ENCODE measurements at regions not wholly inside any gene's neighbourhood (a gene's known extent, or its start where the extent isn't known, plus 50 kb on each side); places are given as distances from the start of the nearest gene placed in this dataset.

DNA sequence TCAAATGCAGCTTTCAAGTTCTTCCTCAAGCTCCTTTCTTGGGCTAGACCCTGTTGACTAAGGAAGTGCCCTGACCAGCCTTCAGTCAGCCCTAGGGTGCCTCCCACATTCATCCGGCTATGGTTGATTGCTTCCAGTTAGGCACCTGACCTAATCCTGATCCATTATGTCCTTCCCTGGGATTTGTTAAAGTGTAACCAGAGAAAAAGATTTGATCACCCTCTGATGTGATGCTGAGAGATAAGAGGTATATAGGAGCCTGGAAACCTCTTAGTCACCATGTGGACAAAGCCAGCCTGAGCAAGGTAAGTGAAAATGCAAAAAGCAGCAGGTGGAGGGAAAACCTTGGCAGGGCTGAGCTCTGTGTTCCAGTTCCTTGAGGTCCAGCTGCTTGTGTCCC is 178.8 kb upstream of the ERCC6L2 start:
- Mint-ChIP-seq H3K27me3 (ENCODE audit: low read depth in 3 of 3) (no peaks in the 10 kb centered on the region), H3K27ac (no peak overlapping the region), H3K4me1 (no peaks in the 10 kb centered on the region), H3K4me3 (no peak overlapping the region), H3K36me3 (no peaks in the 10 kb centered on the region), H3K9me3 (peaks cover 2 to 21% (median 14%) of the 10 kb centered on the region in 7 donors)
- Histone ChIP-seq H3K27ac (ENCODE audit: low read depth in 1 of 2, low read length in 2 of 2) (no peak overlapping the region), H3K27me3 (ENCODE audit: control insufficient read depth in 2 of 2, insufficient read depth in 2 of 2, low read length in 2 of 2) (no peaks in the 10 kb centered on the region), H3K9ac (ENCODE audit: insufficient read depth, low read length, poor library complexity, severe bottlenecking) (no peak overlapping the region), H3K4me1 (ENCODE audit: control insufficient read depth in 1 of 2, insufficient read depth in 2 of 2, low read length in 2 of 2) (no peaks in the 10 kb centered on the region), H3K4me3 (replicated peaks in 1 of 3; ENCODE audit: low read depth in 2 of 3, low read length in 3 of 3) (no peak overlapping the region), H2AFZ (ENCODE audit: insufficient read depth, low read depth, low read length, poor library complexity, severe bottlenecking) (no peak overlapping the region), H3K4me2 (replicated peaks; ENCODE audit: extremely low read depth, low read length, poor library complexity, severe bottlenecking) (no peak overlapping the region), H3K36me3 (replicated peaks in 1 of 2; ENCODE audit: control insufficient read depth in 1 of 2, insufficient read depth in 2 of 2, low read length in 2 of 2) (no peaks in the 10 kb centered on the region), H3K79me2 (ENCODE audit: insufficient read depth, low read length) (no peaks in the 10 kb centered on the region), H4K20me1 (ENCODE audit: insufficient read depth, low read length) (no peaks in the 10 kb centered on the region), H3K9me3 (replicated peaks in 1 of 2; ENCODE audit: control insufficient read depth in 1 of 2, insufficient read depth in 1 of 2, low read length in 2 of 2) (peaks cover 6 to 9% of the 10 kb centered on the region in 2 donors)
- WGBS (ENCODE audit: insufficient coverage), result no CpG with 5 or more reads among the region's 1 CpG
- TF ChIP-seq, protein P1, sequence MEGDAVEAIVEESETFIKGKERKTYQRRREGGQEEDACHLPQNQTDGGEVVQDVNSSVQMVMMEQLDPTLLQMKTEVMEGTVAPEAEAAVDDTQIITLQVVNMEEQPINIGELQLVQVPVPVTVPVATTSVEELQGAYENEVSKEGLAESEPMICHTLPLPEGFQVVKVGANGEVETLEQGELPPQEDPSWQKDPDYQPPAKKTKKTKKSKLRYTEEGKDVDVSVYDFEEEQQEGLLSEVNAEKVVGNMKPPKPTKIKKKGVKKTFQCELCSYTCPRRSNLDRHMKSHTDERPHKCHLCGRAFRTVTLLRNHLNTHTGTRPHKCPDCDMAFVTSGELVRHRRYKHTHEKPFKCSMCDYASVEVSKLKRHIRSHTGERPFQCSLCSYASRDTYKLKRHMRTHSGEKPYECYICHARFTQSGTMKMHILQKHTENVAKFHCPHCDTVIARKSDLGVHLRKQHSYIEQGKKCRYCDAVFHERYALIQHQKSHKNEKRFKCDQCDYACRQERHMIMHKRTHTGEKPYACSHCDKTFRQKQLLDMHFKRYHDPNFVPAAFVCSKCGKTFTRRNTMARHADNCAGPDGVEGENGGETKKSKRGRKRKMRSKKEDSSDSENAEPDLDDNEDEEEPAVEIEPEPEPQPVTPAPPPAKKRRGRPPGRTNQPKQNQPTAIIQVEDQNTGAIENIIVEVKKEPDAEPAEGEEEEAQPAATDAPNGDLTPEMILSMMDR (IDR thresholded peaks at IDR 0.05), result no peak
- DNase-seq, result no peak
- intact Hi-C loops (cut with micrococcal nuclease), result no loop called here

DNA sequence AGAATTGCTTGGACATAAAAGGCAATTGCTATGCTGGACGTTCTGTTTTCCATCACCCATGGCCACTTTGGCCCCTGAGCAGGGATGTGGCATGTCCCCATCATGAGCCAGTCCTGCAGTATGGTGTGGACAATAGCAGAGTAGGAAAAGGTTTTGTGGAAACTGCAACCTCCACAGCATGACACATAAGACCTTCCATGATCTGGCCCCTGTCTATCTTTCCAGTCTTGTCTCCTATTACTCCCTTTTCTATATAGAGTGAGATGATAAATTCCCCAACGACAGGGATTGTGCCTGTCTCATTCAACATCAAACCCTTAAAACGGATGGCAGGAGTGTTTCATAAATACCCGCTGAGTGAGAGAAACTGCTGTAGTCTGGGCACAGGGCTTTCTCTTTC is 174.7 kb upstream of the PTCH1 start:
- no peaks in the 10 kb centered on the region for H3K4me1 Mint-ChIP-seq
- H3K4me3 ChIP-seq (replicated peaks in 1 of 3; ENCODE audit: low read depth in 2 of 3, low read length in 3 of 3), result no peak overlapping the region
- H3K36me3 ChIP-seq (replicated peaks in 1 of 2; ENCODE audit: control insufficient read depth in 1 of 2, insufficient read depth in 2 of 2, low read length in 2 of 2), result no peaks in the 10 kb centered on the region
- TF ChIP-seq, protein P1 (IDR thresholded peaks at IDR 0.05), result no peak
- no peak overlapping the region for H3K4me3 Mint-ChIP-seq
- no peaks in the 10 kb centered on the region for H4K20me1 ChIP-seq (ENCODE audit: insufficient read depth, low read length)
- no peak overlapping the region for H3K27ac Mint-ChIP-seq
- H3K4me2 ChIP-seq (replicated peaks; ENCODE audit: extremely low read depth, low read length, poor library complexity, severe bottlenecking), result no peak overlapping the region
- H3K36me3 Mint-ChIP-seq, result no peaks in the 10 kb centered on the region
- intact Hi-C loops (cut with micrococcal nuclease), result no loop called here
- H3K4me1 ChIP-seq (ENCODE audit: control insufficient read depth in 1 of 2, insufficient read depth in 2 of 2, low read length in 2 of 2), result no peaks in the 10 kb centered on the region
- no peaks in the 10 kb centered on the region for H3K27me3 ChIP-seq (ENCODE audit: control insufficient read depth in 2 of 2, insufficient read depth in 2 of 2, low read length in 2 of 2)
- H2AFZ ChIP-seq (ENCODE audit: insufficient read depth, low read depth, low read length, poor library complexity, severe bottlenecking), result no peak overlapping the region
- no peak for DNase-seq
- H3K9me3 Mint-ChIP-seq, result peaks cover 2 to 20% (median 6%) of the 10 kb centered on the region in 7 donors
- WGBS (ENCODE audit: insufficient coverage), result 89% methylated on average over 3 of the region's 4 CpGs
- H3K27me3 Mint-ChIP-seq (ENCODE audit: low read depth in 3 of 3), result peaks cover 0 to 6% (median 3%) of the 10 kb centered on the region in 3 donors
- no peaks in the 10 kb centered on the region for H3K79me2 ChIP-seq (ENCODE audit: insufficient read depth, low read length)
- peaks cover 0 to 2% of the 10 kb centered on the region in 2 donors for H3K9me3 ChIP-seq (replicated peaks in 1 of 2; ENCODE audit: control insufficient read depth in 1 of 2, insufficient read depth in 1 of 2, low read length in 2 of 2)
- H3K9ac ChIP-seq (ENCODE audit: insufficient read depth, low read length, poor library complexity, severe bottlenecking), result no peak overlapping the region
- no peak overlapping the region for H3K27ac ChIP-seq (ENCODE audit: low read depth in 1 of 2, low read length in 2 of 2)
